ENCODE measurements at regions not wholly inside any gene's neighbourhood (a gene's known extent, or its start where the extent isn't known, plus 50 kb on each side); places are given as distances from the start of the nearest gene placed in this dataset.

DNA sequence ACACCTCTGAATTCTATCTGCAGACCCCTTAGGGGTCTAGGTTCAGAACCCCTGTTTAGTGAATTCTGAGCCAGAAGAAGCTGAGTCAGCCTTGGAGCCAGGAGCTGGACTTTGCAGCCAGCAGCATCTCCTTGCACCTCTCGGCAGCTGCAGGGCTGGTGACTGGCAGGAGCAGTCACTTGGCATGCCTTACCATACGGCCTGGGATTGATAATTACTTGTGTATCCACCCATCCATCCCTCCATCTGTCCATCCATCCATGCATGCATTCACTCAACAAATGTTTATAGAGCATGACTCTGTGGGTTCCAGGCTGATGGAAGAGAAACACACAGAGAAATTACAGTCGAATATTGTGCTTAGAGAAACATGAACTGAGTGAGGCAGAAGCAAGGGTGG, 67.5 kb upstream of the PRIMA1 start:
- DNase-seq = no peak
- 0% methylated on average over 3 of the region's 3 CpGs for WGBS, 2 experiments (ENCODE audit: low coverage in 1 of 2, low lambda C conversion rate in 2 of 2, missing lambda C conversion rate in 2 of 2)
- H2AFZ ChIP-seq = no peak overlapping the region

DNA sequence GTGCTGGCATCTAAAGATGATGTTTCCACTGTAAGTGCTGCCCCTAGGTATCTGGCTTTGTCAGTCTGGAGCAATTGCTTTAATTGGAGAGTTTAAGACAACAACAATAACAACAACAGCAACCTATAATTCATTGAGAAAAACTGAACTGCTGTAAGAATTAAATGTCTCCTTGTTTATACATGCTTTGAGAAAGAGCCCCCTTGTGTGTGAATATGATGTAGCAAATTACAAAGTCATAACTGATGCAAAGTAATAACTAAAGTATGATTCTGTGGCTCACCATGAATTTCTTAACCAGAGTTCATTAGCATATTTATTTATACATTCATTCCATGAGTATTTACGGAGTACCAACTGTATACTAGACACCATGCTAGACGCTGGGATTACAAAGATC, 59.2 kb upstream of the PRIMA1 start:
- WGBS, 2 experiments (ENCODE audit: low coverage in 1 of 2, low lambda C conversion rate in 2 of 2, missing lambda C conversion rate in 2 of 2) = 38 to 49% methylated on average over 2 of the region's 2 CpGs
- Histone ChIP-seq H3K9me2 (ENCODE audit: insufficient read depth) (no peaks in the 10 kb centered on the region), H3K27me3 (replicated peaks; ENCODE audit: insufficient read depth) (no peaks in the 10 kb centered on the region; the same call in 1 of the 2 replicates), H3K27ac (no peak overlapping the region), H3K79me2 (ENCODE audit: insufficient read depth) (no peaks in the 10 kb centered on the region), H3F3A (ENCODE audit: insufficient read depth) (no peaks in the 10 kb centered on the region), H3K4me2 (ENCODE audit: unreplicated experiment) (no peak overlapping the region), H4K20me1 (ENCODE audit: insufficient read depth) (no peaks in the 10 kb centered on the region), H3K9ac (no peak overlapping the region), H3K36me3 (ENCODE audit: low read depth) (no peaks in the 10 kb centered on the region), H3K4me3 (no peak overlapping the region), H3K4me1 (ENCODE audit: insufficient read depth) (no peaks in the 10 kb centered on the region), H3K9me3 (ENCODE audit: low read depth) (no peaks in the 10 kb centered on the region), H2AFZ (no peak overlapping the region)
- no peak for DNase-seq
- in situ Hi-C loops (cut with MboI) = no loop called here
- no peak for TF ChIP-seq EZH2 (IDR thresholded peaks at IDR 0.05; ENCODE audit: insufficient read depth, poor library complexity, severe bottlenecking)
- no peak for TF ChIP-seq EZH2phosphoT487 (IDR thresholded peaks at IDR 0.05; ENCODE audit: insufficient read depth, low read depth)

More for the DNA sequence above, 67.5 kb upstream of the PRIMA1 start:
- no peak overlapping the region for H3K4me2 ChIP-seq (ENCODE audit: unreplicated experiment)
- no peaks in the 10 kb centered on the region for H3F3A ChIP-seq (ENCODE audit: insufficient read depth)
- no peaks in the 10 kb centered on the region for H3K9me3 ChIP-seq (ENCODE audit: low read depth)
- H3K9ac ChIP-seq = no peak overlapping the region
- H4K20me1 ChIP-seq (ENCODE audit: insufficient read depth) = no peaks in the 10 kb centered on the region
- TF ChIP-seq EZH2 (IDR thresholded peaks at IDR 0.05; ENCODE audit: insufficient read depth, poor library complexity, severe bottlenecking) (no peak), EZH2phosphoT487 (IDR thresholded peaks at IDR 0.05; ENCODE audit: insufficient read depth, low read depth) (no peak)
- no peaks in the 10 kb centered on the region for H3K36me3 ChIP-seq (ENCODE audit: low read depth)
- H3K79me2 ChIP-seq (ENCODE audit: insufficient read depth) = no peaks in the 10 kb centered on the region
- no peaks in the 10 kb centered on the region for H3K4me1 ChIP-seq (ENCODE audit: insufficient read depth)
- no peak overlapping the region for H3K27ac ChIP-seq
- no peaks in the 10 kb centered on the region for H3K9me2 ChIP-seq (ENCODE audit: insufficient read depth)
- H3K4me3 ChIP-seq = no peak overlapping the region
- in situ Hi-C loops (cut with MboI) = no loop called here
- H3K27me3 ChIP-seq (replicated peaks; ENCODE audit: insufficient read depth) = no peaks in the 10 kb centered on the region; the same call in 1 of the 2 replicates

DNA sequence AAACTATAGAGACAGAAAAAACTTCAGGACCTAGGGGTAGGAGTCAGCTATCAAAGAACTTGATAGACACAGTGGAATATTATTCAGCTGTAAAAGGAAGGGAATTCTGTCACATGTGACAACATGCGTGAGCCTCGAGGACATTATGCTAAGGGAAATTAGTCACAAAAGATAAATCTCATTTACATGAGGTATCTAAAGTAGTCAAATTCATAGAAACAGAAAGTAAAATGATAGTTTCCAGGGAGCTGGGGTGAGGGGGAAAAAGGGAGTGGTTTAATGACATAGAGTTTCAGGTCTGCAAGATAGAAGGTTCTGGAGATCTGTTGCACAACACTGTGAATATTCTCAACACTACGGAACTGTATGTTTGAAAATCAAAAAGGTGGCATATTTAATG, 50.0 kb upstream of the PRIMA1 start:
- Histone ChIP-seq H3K27me3 (replicated peaks; ENCODE audit: insufficient read depth) (no peaks in the 10 kb centered on the region; the same call in 1 of the 2 replicates), H3F3A (ENCODE audit: insufficient read depth) (no peaks in the 10 kb centered on the region), H4K20me1 (ENCODE audit: insufficient read depth) (no peaks in the 10 kb centered on the region), H3K9ac (no peak overlapping the region), H3K4me2 (ENCODE audit: unreplicated experiment) (no peak overlapping the region), H3K27ac (no peak overlapping the region), H3K36me3 (ENCODE audit: low read depth) (no peaks in the 10 kb centered on the region), H3K79me2 (ENCODE audit: insufficient read depth) (no peaks in the 10 kb centered on the region), H3K4me1 (ENCODE audit: insufficient read depth) (no peaks in the 10 kb centered on the region), H3K9me2 (ENCODE audit: insufficient read depth) (no peaks in the 10 kb centered on the region), H2AFZ (no peak overlapping the region), H3K9me3 (ENCODE audit: low read depth) (no peaks in the 10 kb centered on the region), H3K4me3 (no peak overlapping the region)
- DNase-seq = no peak
- in situ Hi-C loops (cut with MboI) = no loop called here
- TF ChIP-seq EZH2phosphoT487 (IDR thresholded peaks at IDR 0.05; ENCODE audit: insufficient read depth, low read depth) (no peak), EZH2 (IDR thresholded peaks at IDR 0.05; ENCODE audit: insufficient read depth, poor library complexity, severe bottlenecking) (no peak)
- 80 to 83% methylated on average over 3 of the region's 3 CpGs for WGBS, 2 experiments (ENCODE audit: low coverage in 1 of 2, low lambda C conversion rate in 2 of 2, missing lambda C conversion rate in 2 of 2)
